ENCODE measurements at regions not wholly inside any gene's neighbourhood (a gene's known extent, or its start where the extent isn't known, plus 50 kb on each side); places are given as distances from the start of the nearest gene placed in this dataset.

- H3K27ac ChIP-seq: no peak overlapping the region
- peaks cover 62% of the 10 kb centered on the region for H3K79me2 ChIP-seq
- no peak overlapping the region for H2AFZ ChIP-seq
- H3K4me2 ChIP-seq: no peak overlapping the region
- H3K36me3 ChIP-seq (replicated peaks; ENCODE audit: insufficient read depth, low read depth): no peaks in the 10 kb centered on the region
- H3K4me3 ChIP-seq: no peak overlapping the region
- no peak for DNase-seq (ENCODE audit: low spot score)
- WGBS (ENCODE audit: low lambda C conversion rate, missing lambda C conversion rate): 80% methylated on average over 2 of the region's 2 CpGs
- H3K9me2 ChIP-seq (replicated peaks; ENCODE audit: insufficient read depth): no peaks in the 10 kb centered on the region
- TF ChIP-seq, protein P1, sequence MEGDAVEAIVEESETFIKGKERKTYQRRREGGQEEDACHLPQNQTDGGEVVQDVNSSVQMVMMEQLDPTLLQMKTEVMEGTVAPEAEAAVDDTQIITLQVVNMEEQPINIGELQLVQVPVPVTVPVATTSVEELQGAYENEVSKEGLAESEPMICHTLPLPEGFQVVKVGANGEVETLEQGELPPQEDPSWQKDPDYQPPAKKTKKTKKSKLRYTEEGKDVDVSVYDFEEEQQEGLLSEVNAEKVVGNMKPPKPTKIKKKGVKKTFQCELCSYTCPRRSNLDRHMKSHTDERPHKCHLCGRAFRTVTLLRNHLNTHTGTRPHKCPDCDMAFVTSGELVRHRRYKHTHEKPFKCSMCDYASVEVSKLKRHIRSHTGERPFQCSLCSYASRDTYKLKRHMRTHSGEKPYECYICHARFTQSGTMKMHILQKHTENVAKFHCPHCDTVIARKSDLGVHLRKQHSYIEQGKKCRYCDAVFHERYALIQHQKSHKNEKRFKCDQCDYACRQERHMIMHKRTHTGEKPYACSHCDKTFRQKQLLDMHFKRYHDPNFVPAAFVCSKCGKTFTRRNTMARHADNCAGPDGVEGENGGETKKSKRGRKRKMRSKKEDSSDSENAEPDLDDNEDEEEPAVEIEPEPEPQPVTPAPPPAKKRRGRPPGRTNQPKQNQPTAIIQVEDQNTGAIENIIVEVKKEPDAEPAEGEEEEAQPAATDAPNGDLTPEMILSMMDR (IDR thresholded peaks at IDR 0.05; ENCODE audit: poor library complexity): no peak
- TF ChIP-seq EZH2phosphoT487 (IDR thresholded peaks at IDR 0.05; ENCODE audit: low read depth, severe bottlenecking, unreplicated experiment): no peak
- no peak for TF ChIP-seq EZH2 (IDR thresholded peaks at IDR 0.05; ENCODE audit: borderline replicate concordance)
- peaks cover 18% of the 10 kb centered on the region for H3K4me1 ChIP-seq (ENCODE audit: insufficient read depth)
- H4K20me1 ChIP-seq (ENCODE audit: insufficient read depth, poor library complexity, severe bottlenecking): no peaks in the 10 kb centered on the region
- H3K27me3 ChIP-seq: peaks cover under 1% of the 10 kb centered on the region
- no peaks in the 10 kb centered on the region for H3K9me3 ChIP-seq (ENCODE audit: low read depth)
Measured at GRCh38 chr12:24555730-24556129, 393.2 kb downstream of the BCAT1 start.

GRCh38 chr12:24554612-24555295 is 394.1 kb downstream of the BCAT1 start:
- no peaks in the 10 kb centered on the region for H3K9me2 ChIP-seq (replicated peaks; ENCODE audit: insufficient read depth)
- no peak overlapping the region for H3K27ac ChIP-seq
- TF ChIP-seq EZH2 (IDR thresholded peaks at IDR 0.05; ENCODE audit: borderline replicate concordance) (no peak), EZH2phosphoT487 (IDR thresholded peaks at IDR 0.05; ENCODE audit: low read depth, severe bottlenecking, unreplicated experiment) (no peak)
- TF ChIP-seq, protein P1 (IDR thresholded peaks at IDR 0.05; ENCODE audit: poor library complexity): no peak
- H4K20me1 ChIP-seq (ENCODE audit: insufficient read depth, poor library complexity, severe bottlenecking): no peaks in the 10 kb centered on the region
- H3K4me2 ChIP-seq: no peak overlapping the region
- no peaks in the 10 kb centered on the region for H3K27me3 ChIP-seq
- H3K4me1 ChIP-seq (ENCODE audit: insufficient read depth): peaks cover 18% of the 10 kb centered on the region
- H3K9me3 ChIP-seq (ENCODE audit: low read depth): no peaks in the 10 kb centered on the region
- H2AFZ ChIP-seq: no peak overlapping the region
- DNase-seq (ENCODE audit: low spot score): no peak
- H3K79me2 ChIP-seq: peaks cover 70% of the 10 kb centered on the region
- no peaks in the 10 kb centered on the region for H3K36me3 ChIP-seq (replicated peaks; ENCODE audit: insufficient read depth, low read depth)
- H3K4me3 ChIP-seq: no peak overlapping the region
- 86% methylated on average over 11 of the region's 11 CpGs for WGBS (ENCODE audit: low lambda C conversion rate, missing lambda C conversion rate)

DNA sequence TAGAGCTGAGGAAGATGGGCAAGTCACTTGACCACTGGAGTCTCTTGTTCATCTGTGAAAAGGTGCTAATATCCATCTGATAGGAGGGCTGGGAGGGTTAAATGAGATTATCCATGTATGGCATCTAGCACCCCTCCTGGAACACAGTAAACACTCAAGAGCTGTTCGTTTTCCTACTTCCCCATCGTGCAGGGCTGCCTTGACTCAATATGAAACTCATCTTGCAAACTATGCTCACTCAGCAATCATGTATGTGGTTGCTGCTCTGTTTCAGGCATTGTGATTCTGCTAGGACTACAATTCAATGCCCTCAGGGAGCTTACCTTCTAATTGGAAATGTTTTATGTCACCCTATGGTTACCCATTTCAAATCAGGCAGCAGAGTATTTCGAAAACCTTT is 395.6 kb downstream of the BCAT1 start:
- TF ChIP-seq EZH2 (IDR thresholded peaks at IDR 0.05; ENCODE audit: borderline replicate concordance) (no peak), EZH2phosphoT487 (IDR thresholded peaks at IDR 0.05; ENCODE audit: low read depth, severe bottlenecking, unreplicated experiment) (no peak)
- TF ChIP-seq, protein P1 (IDR thresholded peaks at IDR 0.05; ENCODE audit: poor library complexity): no peak
- no peak overlapping the region for H3K4me2 ChIP-seq
- peaks cover 14% of the 10 kb centered on the region for H3K4me1 ChIP-seq (ENCODE audit: insufficient read depth)
- no peaks in the 10 kb centered on the region for H3K9me3 ChIP-seq (ENCODE audit: low read depth)
- H4K20me1 ChIP-seq (ENCODE audit: insufficient read depth, poor library complexity, severe bottlenecking): no peaks in the 10 kb centered on the region
- no peaks in the 10 kb centered on the region for H3K9me2 ChIP-seq (replicated peaks; ENCODE audit: insufficient read depth)
- H3K4me3 ChIP-seq: no peak overlapping the region
- WGBS (ENCODE audit: low lambda C conversion rate, missing lambda C conversion rate): 95% methylated on average over 3 of the region's 3 CpGs
- H2AFZ ChIP-seq: no peak overlapping the region
- no peaks in the 10 kb centered on the region for H3K36me3 ChIP-seq (replicated peaks; ENCODE audit: insufficient read depth, low read depth)
- no peak for DNase-seq (ENCODE audit: low spot score)
- no peak overlapping the region for H3K27ac ChIP-seq
- peaks cover 71% of the 10 kb centered on the region for H3K79me2 ChIP-seq
- no peaks in the 10 kb centered on the region for H3K27me3 ChIP-seq
